Left colon (tissue), 2 donors: ENCODE measurements at regions not wholly inside any gene's neighbourhood (a gene's known extent, or its start where the extent isn't known, plus 50 kb on each side); places are given as distances from the start of the nearest gene placed in this dataset.
A peak's percentile ranks its signal among the peaks of the same experiment; 100 is the strongest.
"Not testable (repeated sequence)": the region's sequence is repeated elsewhere in the genome, so short reads cannot be mapped to it uniquely, and the experiment has no call there.

Experiments
- ATAC-seq: fragments of 200-7000 bp; cut with Tn5 transposase; one replicate; pipeline ENCODE4 v1.9.1; 2020; ENCODE audit warnings: mild to moderate bottlenecking, moderate library complexity
- DNase-seq, 2 donors: peaks; one replicate each; pipeline ENCODE4 v3.0.0-alpha.2; 2020
- intact Hi-C, 2 donors: fragments of 100-400 bp; cut with DNase I in 1 of 2; cut with micrococcal nuclease in 1 of 2; formaldehyde crosslinking; loops; one replicate each; pipeline versions ENCODE4 v1.11.2 to v1.14.0; 2022; cut with DNase I, micrococcal nuclease
- donor health status: DM: no; HTN: no; CAD: no.
- donor health status: DM: yes; HTN: yes; CAD: no.

DNA sequence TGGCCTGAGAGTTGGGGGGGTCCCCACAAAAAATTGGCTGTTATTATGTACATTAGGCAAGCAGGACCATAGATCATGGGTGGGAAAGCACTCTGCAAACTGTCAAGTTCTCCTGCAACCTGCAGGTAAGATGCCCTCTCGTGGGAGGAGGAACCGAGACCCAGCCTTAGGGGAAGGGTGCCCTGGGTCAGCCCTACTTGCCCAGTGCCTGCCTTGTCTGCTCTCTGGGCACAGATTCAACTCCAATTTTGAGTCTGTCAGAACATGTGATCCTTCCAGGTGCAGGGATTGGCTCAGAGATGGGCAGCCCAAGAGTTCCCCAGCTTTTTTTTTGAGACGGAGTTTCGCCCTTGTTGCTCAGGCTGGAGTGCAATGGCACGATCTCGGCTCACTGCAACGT lies 99.2 kb downstream of the PLXNA1 start:
- DNase-seq (no peak), ATAC-seq (no peak)
- intact Hi-C loops, result no loop called here

DNA sequence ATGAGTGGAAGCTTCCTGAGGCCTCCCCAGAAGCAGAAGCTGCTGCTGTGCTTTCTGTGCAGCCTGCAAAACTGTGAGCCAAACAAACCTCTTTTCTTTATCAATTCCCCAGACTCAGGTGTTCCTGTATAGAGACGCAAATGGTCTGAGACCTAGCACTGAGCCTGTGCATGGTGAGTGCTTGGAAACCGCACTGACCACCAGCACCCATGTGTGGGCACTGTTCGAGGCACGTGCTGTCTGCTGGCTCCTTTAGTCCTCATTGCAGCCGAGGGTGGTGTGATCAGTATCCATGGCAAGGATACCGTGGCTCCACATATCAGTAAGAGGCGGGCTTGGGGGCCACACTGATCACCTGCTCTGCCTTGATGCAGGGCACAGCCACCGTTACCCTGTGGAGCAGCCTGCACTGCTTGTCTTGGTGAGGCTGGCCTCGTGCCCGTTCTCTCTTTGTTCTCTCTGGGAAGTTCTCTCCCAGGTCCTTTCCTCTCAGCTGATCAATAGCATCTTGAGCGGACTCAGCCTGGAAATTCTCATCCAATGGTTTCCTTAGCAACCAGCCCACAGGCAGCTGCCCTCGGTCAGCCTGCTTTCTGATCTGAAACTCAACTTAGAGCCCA lies 101.0 kb downstream of the PLXNA1 start:
- DNase-seq (no peak), ATAC-seq (no peak)
- intact Hi-C loops, result no loop called here

DNA sequence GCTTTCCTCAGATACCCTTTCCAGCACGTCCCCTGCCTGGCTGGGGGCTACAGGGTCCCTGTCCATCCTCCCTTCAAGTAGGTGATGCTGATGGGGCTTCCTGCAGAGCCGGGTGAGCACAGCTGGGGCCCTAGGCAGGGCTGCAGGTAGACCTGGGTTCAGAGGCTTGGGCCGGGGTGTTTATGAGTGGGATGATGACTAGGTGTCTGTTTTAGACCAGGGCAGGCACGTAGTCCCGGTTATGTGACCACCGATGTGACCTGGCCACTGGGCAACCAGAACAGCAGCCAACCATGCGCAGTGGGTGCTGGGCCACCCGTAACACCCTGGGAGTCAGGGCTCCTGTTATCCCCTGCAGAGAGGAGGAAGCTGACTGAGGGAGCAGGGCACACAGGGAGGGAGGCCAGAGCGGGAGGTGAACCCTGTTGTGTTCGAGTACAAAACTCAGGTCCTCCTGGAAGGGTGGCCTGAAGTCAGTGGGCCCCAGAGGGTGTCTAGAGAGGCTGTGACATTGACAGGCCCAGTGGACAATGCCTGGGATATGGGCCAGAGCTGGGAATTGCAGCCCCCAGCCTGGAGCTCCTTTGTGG lies 101.6 kb downstream of the PLXNA1 start:
- intact Hi-C loops, result no loop called here
- DNase-seq, result no peak
- no peak for ATAC-seq

DNA sequence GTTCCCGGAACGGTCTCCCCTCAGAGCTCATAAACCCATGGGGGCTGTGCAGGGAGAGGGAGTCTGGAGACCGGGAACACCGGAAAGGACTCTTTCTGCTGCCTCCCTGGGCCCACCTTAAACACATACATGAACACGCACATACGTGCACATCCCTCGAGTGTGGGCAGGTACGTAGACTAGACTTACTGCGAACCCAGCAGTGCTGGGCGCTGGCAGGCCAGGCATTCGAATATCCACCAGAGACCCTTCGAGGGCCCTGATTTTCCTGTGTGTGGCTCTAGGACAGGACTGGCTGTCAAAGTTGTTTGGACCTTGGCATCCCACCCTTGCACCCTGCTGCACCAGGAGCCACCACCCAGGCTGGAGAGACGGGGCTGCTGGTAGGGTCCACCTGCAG lies 102.7 kb downstream of the PLXNA1 start:
- intact Hi-C loops, result no loop called here
- no peak for ATAC-seq
- DNase-seq, result no peak

DNA sequence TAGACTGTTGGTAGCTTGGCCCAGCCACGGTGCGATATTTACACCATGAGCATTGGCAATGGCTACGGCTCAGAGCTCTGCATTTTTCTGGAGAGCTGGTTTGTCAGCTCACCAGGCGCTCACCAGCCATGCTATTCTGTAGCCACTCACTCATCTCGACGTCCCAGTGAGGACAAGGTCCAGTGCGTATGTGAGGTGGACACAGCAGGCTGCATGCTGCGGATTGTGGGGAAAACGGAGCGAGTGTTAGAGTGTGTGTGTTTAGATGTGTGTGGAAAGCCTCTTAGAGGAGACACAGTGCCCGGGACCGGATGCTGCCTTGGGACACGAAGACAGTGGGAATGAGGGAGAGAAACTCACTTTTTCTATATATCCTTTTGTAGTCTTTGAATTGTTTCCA lies 103.7 kb downstream of the PLXNA1 start:
- intact Hi-C loops, DNase-seq, ATAC-seq: not testable (repeated sequence)

DNA sequence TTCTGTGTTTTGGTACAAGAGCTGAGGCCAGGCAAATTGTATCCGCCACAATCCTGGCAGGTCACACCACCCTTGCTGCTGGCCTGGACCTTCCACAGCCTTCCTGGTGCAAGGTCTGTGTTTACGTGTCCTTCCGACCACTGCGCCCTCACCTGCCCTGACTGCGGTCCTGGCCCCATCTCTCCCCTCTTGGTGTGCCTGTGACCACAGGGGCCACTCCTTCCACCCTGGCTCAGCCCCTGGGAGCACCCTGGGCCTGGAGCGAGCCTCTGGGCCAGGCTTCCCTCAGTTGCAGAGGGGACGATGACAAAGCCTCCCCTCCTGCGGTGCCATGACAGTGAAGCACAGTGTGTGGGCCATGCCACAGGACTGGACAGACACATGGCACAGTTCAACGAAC lies 104.5 kb downstream of the PLXNA1 start:
- intact Hi-C loops, result no loop called here
- no peak for ATAC-seq
- no peak for DNase-seq

DNA sequence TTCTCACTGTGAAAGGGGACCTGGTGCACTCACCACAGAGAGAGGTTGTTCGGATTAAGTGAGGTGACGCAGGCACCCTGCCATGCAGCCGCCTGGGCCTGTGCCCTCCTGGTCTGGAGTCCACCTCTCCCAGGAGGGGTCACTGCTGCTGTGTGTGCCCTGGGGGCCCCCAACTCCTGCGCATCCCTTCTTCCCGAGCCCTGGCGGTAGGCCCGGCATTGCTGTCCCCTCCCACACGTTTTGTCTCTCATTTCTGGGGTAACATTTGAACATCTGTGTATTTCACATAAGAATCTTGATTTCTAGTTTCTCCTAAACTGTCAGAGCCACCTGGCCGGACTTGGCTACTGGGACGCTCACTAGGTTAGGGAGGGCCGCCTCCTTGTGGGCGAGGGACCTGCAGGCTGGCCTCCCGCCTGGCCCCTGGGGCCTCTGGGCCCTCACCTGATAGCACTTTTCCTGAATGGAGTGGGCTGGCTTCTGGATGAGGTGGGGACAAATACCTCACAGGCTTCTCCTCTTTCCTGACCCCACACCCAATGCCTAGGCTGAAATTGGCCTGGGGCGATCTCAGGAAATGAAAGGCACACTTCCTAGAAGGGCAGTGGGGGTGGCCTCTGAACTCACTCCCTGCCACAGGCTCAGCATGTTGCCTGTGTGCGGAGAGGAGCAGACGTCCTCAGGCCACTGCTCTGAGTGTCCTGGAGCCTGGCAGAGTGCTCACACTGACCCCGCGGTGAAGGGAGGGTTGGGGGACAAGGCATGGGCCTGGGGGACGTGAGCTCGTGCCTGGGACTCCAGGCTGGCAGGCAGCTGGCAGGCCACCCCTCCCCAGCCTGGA lies 104.2 kb upstream of the PRR23E start:
- intact Hi-C loops, result no loop called here
- no peak for DNase-seq
- no peak for ATAC-seq

DNA sequence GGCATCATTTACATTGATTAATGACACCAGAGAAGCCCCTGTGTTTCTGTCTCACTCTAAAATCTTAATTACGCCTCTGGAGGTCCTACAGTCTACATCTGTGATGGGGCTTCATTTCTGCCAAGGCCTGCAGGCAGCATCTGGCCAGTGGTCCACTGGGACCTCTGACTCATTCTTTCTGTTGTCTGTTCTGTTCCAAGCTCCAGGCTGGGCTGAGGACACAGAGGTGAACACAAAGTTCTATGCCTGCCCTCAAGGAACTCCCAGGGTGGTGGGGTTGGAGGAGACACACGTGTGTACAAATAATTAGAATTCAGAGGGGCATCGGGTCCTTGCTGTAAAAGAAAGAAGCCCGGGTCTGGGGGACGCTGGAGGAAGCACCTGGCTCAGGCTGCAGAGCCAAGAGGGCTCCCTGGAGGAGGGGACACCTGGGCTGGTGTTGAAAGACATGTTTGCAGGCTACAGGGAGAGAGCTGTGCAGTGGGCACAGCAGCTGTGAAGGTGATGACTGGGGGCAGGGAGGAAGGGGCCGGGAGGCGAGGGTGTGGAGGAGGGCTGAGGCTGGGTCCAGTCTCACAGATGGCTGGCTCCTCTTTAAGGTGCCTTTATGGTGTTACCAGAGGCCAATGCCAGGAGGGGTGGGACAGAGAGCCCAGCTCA lies 103.3 kb upstream of the PRR23E start:
- no peak for ATAC-seq
- DNase-seq, result no peak
- intact Hi-C loops, result no loop called here

DNA sequence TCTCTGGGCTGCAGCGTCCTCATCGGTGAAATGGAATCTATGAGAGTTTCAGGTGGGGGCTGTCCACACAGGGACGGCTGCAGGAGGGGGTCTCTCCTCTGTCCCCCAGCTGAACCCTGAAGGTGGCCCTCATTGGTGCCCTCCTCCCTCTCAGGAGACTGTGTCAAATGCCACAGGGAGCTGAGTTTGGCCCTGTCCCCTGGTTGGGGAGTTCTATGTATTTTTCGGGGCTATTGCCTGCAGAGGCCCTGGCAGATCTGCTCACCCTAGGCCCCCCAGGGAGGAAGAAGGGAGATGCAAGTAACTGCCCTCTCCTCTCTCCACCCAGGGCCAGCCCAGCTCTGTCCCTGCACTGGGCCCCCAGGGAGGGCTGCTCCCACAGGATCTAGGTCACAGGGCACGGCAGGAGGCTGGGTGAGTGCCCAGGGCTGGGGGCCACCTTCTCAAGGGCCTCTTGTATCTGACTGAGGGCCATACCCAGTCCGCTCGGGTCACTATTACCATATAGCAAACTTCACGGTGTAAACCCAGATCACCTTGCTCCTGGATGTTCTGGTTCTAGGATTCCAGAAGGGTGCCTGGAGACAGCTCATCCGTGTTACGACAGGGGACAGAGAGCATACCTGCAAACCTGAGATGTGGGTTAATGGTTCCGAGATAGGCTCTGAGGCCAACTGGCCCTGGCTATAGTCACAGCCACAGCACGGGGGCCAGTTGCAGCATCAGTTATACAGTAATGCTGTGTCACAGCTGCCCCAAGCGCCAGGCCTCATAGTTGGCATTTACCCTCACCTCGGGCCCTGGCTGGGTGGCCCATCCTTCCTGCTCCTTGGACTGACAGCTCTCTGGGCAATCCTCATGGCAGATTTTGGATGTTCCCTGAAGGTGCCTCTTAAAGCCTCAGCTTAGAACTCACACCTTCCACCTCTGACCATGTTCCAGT lies 102.4 kb upstream of the PRR23E start:
- ATAC-seq (no peak), DNase-seq (no peak)
- intact Hi-C loops, result no loop called here

DNA sequence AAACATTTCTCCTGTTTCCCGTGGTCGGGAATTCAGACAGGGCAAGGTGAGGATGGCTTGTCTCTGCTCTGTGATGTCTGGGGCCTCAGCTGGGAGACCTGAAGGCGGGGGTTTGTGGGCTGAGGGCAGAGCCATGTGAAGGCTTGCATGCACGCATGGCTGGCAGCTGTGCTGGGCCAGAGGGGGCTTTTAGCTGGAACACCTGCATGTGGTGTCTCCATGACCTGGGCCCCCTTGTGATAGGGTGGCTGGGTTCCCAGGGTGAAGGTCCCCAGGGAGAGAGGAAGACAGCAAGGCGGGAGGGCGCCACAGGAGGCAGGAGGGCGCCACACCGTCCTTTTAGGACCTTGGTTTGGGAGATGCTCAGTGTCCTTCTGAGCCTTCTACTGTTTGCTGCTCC lies 101.6 kb upstream of the PRR23E start:
- DNase-seq (no peak), ATAC-seq (no peak)
- intact Hi-C loops, result no loop called here

DNA sequence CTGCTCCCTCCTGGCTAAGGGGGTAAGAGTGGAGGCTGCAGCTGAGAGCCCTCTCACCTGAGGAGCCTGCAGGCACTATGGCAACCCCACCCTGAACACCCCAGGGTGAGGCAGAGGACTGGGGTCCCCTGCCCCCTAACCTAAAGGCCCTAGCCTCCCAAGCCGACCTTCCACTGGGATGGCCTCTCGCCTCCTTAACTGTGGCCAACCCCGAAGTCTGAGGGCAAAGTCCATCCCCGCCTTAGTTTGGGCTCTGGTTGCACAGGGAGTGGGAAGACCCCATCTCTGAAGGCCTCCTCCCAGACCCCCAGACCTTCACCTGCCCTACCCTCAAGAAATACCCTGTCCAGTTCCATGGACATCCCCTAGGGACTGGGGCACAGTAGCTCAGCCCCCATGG lies 100.6 kb upstream of the PRR23E start:
- DNase-seq, result no peak
- peak; percentile 56 for ATAC-seq
- intact Hi-C loops, result no loop called here

DNA sequence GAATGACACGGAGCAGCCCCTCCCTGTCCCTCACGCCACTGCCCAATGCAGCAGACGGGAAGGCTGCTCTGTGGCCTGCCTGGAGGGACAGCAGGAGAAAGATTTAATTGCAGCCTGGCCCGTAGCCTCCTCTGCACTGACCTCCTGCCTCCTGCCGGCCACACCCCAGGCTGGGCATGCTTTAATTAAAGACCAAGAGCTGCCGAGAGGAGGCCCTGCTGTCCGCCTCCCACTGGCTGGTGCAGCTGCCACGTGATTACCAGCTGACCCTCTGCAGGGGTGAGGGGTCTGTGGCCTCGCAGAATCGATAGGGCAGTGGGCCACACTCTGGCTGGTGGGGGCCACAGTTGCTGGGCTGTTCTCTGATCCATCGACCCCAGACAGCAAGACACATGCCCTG lies 100.2 kb upstream of the PRR23E start:
- ATAC-seq (peak; percentile 76), DNase-seq (no peak)
- intact Hi-C loops, result no loop called here

DNA sequence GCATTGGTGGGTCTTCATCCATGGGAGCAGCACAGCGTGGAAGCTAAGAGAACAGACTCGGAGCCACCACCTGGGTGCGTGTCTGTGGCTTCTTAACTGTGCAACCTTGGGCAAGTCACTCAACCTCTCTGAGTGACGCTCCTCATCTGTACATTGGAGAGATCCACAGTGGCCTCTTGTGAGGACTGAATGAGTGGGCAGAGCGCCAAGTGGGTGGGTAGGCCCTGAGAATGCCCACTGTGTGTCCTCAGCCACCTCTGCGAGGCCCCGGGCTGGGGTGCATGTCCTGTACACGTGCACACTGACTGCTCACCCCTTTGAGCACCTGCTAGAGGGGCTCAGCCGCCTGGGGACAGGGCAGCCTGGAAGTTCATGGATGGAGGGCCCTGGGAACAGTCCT lies 99.6 kb upstream of the PRR23E start:
- intact Hi-C loops, result no loop called here
- ATAC-seq, result no peak

DNA sequence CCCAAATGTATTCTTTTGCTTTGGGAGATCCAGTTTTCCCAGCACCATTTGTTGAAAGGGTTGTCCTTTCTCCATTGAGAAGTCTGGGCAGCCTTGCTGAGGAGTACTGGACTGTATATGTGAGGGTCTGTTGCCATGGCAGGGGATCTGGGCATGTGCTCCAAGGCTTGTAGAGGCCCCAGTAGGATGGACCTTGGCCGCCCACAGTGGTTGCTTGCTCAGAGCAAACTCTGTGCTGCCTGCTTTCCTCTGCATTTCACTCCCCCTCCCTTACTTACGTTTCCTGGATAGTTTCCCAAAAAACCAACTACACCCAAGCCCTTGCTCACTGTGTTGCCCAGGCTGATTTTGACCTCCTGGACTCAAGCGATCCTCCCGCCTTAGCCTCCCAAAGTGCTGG lies 97.2 kb upstream of the PRR23E start:
- intact Hi-C loops, result no loop called here
- DNase-seq (no peak), ATAC-seq (no peak)

More for the DNA sequence above, 99.6 kb upstream of the PRR23E start:
- no peak for DNase-seq

DNA sequence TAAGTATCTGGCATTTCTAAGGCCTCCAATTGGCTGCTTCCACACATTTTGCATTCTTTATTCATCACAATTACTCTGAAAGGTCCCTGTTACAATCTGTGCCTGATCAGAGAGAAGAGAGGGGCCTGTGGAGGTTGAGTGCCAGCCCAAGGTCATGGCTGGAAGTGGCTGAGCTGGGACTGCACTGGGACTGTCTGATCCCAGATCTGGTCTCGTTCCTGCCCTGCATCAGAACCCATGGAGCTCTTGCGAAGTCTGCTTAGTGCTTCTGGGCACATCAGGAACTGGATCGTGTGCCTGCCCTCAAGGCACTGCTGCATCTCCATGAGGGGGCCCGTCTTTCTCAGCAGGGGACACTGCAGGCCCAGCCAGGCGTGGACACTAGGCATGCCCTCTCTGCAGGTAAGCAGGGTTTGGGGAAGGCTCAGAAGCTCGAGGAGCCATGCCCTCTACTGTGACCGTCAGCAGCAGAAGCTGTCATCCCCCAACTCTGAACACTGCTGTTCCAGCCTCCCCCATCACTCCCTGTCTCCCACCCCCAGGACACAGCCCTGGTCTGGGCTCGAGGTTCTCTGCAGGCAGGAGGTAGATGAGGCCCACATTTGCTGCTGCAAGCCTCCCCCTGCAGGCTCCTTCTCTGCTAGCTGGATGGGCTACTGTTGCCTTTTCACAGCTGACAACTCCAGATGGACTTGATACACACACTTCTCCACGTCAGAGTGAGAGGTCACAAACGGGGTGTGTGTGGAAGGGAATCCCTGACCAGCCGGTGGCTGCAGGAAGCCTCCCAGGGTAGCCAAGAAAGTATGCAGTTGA lies 96.5 kb upstream of the PRR23E start:
- intact Hi-C loops, result no loop called here
- no peak for ATAC-seq

DNA sequence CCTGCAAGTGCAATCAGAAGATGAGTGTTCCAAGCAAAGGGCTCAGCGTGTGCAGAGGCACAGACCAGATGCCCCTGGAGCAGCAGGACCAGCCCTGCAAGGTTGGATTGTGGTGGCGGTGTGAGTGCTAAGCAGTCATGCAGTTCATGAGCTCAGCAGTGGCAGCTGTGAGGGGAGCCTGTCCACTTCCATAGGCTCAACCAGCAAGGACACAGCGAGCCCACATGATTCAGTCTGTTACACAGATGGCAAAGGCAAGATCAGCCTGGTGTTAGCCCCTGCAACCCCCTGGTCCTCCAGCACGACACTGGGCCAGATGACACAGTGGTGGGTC lies 95.9 kb upstream of the PRR23E start:
- intact Hi-C loops, result no loop called here
- no peak for ATAC-seq
- DNase-seq, result no peak

More for the DNA sequence above, 96.5 kb upstream of the PRR23E start:
- DNase-seq, result no peak

DNA sequence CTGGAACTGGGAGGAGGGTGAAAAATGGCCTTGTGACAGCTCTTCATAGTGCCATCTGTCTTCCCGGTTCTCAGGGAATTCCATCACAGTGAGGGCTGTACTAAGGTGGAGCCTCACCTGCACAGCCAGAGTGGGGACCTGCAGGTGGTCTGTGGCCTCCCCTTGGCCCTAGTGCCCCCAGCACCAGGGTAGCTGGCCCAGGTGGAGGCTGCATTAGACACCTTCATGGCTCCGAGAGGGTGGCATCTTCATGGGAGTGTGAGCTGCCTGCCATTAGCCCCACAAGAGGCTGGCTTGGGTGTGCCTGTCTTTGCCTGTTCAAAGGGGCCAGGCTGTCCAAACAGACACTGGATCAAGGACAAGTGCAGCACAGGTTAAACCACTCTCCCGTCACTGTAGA lies 95.5 kb upstream of the PRR23E start:
- intact Hi-C loops, result no loop called here

DNA sequence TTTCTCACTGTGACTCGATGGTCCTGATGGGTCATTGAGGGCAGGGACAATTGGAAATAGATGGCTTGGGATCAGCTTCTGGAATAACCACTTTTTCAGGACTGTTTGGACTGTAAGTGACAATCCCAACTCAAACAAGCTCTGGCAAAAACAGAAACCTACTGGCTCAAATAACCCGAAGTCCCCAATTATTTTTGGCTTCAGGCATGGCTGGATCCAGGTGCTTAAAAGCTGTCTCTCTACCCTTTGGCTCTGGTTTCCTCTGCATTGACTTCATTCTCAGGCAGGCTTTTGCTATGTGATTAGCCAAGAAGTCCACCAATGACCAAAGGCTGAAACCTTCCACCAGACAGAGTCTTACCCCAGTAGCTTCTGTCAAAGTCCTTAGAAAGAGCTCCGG lies 92.9 kb upstream of the PRR23E start:
- intact Hi-C loops, result no loop called here

More for the DNA sequence above, 95.5 kb upstream of the PRR23E start:
- DNase-seq, result no peak
- no peak for ATAC-seq

More for the DNA sequence above, 92.9 kb upstream of the PRR23E start:
- no peak for ATAC-seq
- no peak for DNase-seq
